ENCODE measurements at regions not wholly inside any gene's neighbourhood (a gene's known extent, or its start where the extent isn't known, plus 50 kb on each side); places are given as distances from the start of the nearest gene placed in this dataset.
"Not testable (repeated sequence)": the region's sequence is repeated elsewhere in the genome, so short reads cannot be mapped to it uniquely, and the experiment has no call there.

DNA sequence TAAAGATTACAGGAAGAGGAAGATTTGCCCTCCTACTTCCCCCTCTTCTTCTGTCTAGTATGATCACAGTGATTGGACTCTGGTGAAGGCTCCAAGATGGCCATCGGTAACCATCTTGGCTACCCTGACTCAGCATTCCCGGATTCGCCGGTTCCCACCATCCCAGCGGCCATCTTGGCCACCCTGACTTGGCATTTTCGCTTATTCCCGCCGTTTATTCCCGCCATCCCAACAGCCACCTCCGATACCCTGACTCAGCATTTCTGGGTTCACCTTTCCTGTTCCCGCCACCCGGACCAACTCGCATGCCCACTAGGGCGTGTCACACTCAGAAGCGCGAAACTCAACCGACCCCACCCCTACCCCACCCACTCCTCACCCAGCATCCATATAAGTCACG is 95.4 kb upstream of the GRIN2A start:
- H3K4me1 ChIP-seq (ENCODE audit: insufficient read depth) = no peaks in the 10 kb centered on the region
- H2AFZ ChIP-seq = no peak overlapping the region
- TF ChIP-seq EZH2phosphoT487 (IDR thresholded peaks at IDR 0.05; ENCODE audit: insufficient read depth, low read depth) (no peak), EZH2 (IDR thresholded peaks at IDR 0.05; ENCODE audit: insufficient read depth, poor library complexity, severe bottlenecking) (no peak)
- H4K20me1 ChIP-seq (ENCODE audit: insufficient read depth) = no peaks in the 10 kb centered on the region
- no peaks in the 10 kb centered on the region for H3K9me3 ChIP-seq (ENCODE audit: low read depth)
- no peaks in the 10 kb centered on the region for H3K27me3 ChIP-seq (replicated peaks; ENCODE audit: insufficient read depth)
- DNase-seq = no peak
- no peaks in the 10 kb centered on the region for H3K79me2 ChIP-seq (ENCODE audit: insufficient read depth)
- H3K27ac ChIP-seq = no peak overlapping the region
- in situ Hi-C loops (cut with MboI) = no loop called here
- H3K36me3 ChIP-seq (ENCODE audit: low read depth) = no peaks in the 10 kb centered on the region
- H3K4me3 ChIP-seq = no peak overlapping the region
- H3K9me2 ChIP-seq (ENCODE audit: insufficient read depth) = no peaks in the 10 kb centered on the region
- no peak overlapping the region for H3K4me2 ChIP-seq (ENCODE audit: unreplicated experiment)
- WGBS, 2 experiments (ENCODE audit: low coverage in 1 of 2, low lambda C conversion rate in 2 of 2, missing lambda C conversion rate in 2 of 2) = 57 to 60% methylated on average over 16 to 18 of the region's 18 CpGs
- no peaks in the 10 kb centered on the region for H3F3A ChIP-seq (ENCODE audit: insufficient read depth)
- no peak overlapping the region for H3K9ac ChIP-seq

DNA sequence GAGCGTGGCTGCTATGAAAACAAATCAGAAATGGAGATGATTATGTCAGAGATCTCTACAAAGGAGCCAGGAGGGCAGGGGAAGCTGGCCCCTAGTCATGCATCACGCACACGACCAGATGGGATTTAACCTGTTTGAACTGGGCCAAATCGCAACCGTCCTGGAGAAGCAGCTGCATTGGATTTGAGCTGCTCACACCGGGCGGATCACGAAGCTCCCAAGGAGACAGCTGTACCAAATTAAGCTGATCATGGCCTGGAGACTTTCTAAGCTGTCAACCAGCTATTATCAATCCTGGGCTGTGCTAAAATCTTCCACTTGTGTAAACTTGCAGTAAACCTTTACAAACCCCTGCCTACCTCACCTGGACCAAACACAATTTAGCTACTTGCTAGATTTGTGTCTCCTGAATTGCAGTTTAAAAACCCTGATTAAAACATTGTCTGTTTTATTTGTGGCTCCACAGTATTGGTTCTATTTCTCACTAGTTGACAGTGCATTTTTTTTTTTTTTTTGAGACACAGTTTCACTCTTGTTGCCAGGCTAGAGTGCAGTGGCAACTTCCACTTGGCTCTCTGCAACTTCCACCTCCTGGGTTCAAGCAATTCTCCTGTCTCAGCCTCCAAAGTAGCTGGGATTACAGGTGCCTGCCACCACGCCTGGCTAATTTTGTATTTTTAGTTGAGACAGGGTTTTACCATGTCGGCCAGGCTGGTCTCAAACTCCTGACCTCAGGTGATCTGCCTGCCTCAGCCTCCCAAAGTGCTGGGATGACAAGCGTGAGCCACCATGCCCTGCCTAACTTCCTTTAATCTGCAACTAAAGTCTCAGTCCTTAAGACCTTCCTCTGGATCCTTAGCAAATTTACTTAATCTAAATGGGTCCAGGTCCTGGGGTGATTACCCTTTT is 98.3 kb upstream of the GRIN2A start:
- Histone ChIP-seq H3K9me3 (ENCODE audit: low read depth) (no peaks in the 10 kb centered on the region), H3K4me1 (ENCODE audit: insufficient read depth) (no peaks in the 10 kb centered on the region), H3K27ac (no peak overlapping the region), H3K36me3 (ENCODE audit: low read depth) (no peaks in the 10 kb centered on the region), H3K27me3 (replicated peaks; ENCODE audit: insufficient read depth) (no peaks in the 10 kb centered on the region), H3K9me2 (ENCODE audit: insufficient read depth) (no peaks in the 10 kb centered on the region), H2AFZ (no peak overlapping the region), H3F3A (ENCODE audit: insufficient read depth) (no peaks in the 10 kb centered on the region), H3K4me3 (no peak overlapping the region), H3K79me2 (ENCODE audit: insufficient read depth) (no peaks in the 10 kb centered on the region), H3K4me2 (ENCODE audit: unreplicated experiment) (no peak overlapping the region), H4K20me1 (ENCODE audit: insufficient read depth) (no peaks in the 10 kb centered on the region), H3K9ac (no peak overlapping the region)
- no peak for DNase-seq
- in situ Hi-C loops (cut with MboI) = no loop called here
- WGBS, 2 experiments (ENCODE audit: low coverage in 1 of 2, low lambda C conversion rate in 2 of 2, missing lambda C conversion rate in 2 of 2) = 1 to 4% methylated on average over 9 to 11 of the region's 11 CpGs
- TF ChIP-seq EZH2phosphoT487 (IDR thresholded peaks at IDR 0.05; ENCODE audit: insufficient read depth, low read depth) (no peak), EZH2 (IDR thresholded peaks at IDR 0.05; ENCODE audit: insufficient read depth, poor library complexity, severe bottlenecking) (no peak)

DNA sequence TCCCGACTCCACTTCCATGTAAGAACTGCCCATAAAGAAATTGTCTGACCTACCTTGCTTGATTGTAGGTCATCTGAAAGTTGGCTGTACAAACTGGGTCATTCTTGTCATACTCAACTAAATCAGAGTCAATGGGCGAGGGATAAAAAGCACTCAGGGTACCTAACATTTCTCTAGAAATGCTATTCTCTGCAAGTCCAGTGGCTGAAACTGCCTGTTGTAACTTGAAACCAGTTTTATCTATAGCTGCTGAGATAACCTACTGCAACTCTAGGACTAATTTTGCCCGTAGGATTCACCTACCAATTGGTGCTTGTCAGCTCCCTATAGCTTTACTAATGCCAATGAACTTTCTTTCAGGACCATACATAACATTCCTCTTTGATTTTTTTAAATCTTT is 100.1 kb upstream of the GRIN2A start:
- DNase-seq = no peak
- Histone ChIP-seq H3K4me1 (ENCODE audit: insufficient read depth) (no peaks in the 10 kb centered on the region), H4K20me1 (ENCODE audit: insufficient read depth) (no peaks in the 10 kb centered on the region), H3F3A (ENCODE audit: insufficient read depth) (no peaks in the 10 kb centered on the region), H2AFZ (no peak overlapping the region), H3K36me3 (ENCODE audit: low read depth) (no peaks in the 10 kb centered on the region), H3K4me2 (ENCODE audit: unreplicated experiment) (no peak overlapping the region), H3K9me3 (ENCODE audit: low read depth) (no peaks in the 10 kb centered on the region), H3K4me3 (no peak overlapping the region), H3K9me2 (ENCODE audit: insufficient read depth) (no peaks in the 10 kb centered on the region), H3K27me3 (replicated peaks; ENCODE audit: insufficient read depth) (no peaks in the 10 kb centered on the region), H3K79me2 (ENCODE audit: insufficient read depth) (no peaks in the 10 kb centered on the region), H3K27ac (no peak overlapping the region), H3K9ac (no peak overlapping the region)
- no peak for TF ChIP-seq EZH2phosphoT487 (IDR thresholded peaks at IDR 0.05; ENCODE audit: insufficient read depth, low read depth)
- no peak for TF ChIP-seq EZH2 (IDR thresholded peaks at IDR 0.05; ENCODE audit: insufficient read depth, poor library complexity, severe bottlenecking)
- whole genome bisulfite sequencing, 2 experiments (ENCODE audit: low coverage in 1 of 2, low lambda C conversion rate in 2 of 2, missing lambda C conversion rate in 2 of 2) = 5 to 6% methylated on average over 3 of the region's 3 CpGs
- in situ Hi-C loops (cut with MboI) = no loop called here

DNA sequence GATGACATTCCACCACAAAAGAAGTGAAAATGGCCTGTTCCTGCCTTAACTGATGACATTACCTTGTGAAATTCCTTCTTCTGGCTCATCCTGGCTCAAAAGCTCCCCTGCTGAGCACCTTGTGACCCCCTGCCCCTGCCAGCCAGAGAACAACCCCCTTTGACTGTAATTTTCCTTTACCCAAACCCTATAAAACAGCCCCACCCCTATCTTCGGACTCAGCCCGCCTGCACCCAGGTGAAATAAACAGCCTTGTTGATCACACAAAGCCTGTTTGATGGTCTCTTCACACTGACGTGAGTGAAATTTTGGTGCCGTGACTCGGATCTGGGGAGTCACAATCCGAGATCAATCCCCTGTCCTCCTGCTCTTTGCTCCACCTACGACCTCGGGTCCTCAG is 101.0 kb upstream of the GRIN2A start:
- in situ Hi-C loops (cut with MboI); H3F3A ChIP-seq (ENCODE audit: insufficient read depth); H3K9me2 ChIP-seq (ENCODE audit: insufficient read depth); H3K79me2 ChIP-seq (ENCODE audit: insufficient read depth); H3K4me1 ChIP-seq (ENCODE audit: insufficient read depth); H3K4me2 ChIP-seq (ENCODE audit: unreplicated experiment); H3K27ac ChIP-seq; DNase-seq; H3K9ac ChIP-seq; H4K20me1 ChIP-seq (ENCODE audit: insufficient read depth); H2AFZ ChIP-seq; H3K27me3 ChIP-seq (replicated peaks; ENCODE audit: insufficient read depth); H3K36me3 ChIP-seq (ENCODE audit: low read depth); H3K4me3 ChIP-seq; H3K9me3 ChIP-seq (ENCODE audit: low read depth): not testable (repeated sequence)
- WGBS, 2 experiments (ENCODE audit: low coverage in 1 of 2, low lambda C conversion rate in 2 of 2, missing lambda C conversion rate in 2 of 2) = 26 to 31% methylated on average over 8 of the region's 8 CpGs

DNA sequence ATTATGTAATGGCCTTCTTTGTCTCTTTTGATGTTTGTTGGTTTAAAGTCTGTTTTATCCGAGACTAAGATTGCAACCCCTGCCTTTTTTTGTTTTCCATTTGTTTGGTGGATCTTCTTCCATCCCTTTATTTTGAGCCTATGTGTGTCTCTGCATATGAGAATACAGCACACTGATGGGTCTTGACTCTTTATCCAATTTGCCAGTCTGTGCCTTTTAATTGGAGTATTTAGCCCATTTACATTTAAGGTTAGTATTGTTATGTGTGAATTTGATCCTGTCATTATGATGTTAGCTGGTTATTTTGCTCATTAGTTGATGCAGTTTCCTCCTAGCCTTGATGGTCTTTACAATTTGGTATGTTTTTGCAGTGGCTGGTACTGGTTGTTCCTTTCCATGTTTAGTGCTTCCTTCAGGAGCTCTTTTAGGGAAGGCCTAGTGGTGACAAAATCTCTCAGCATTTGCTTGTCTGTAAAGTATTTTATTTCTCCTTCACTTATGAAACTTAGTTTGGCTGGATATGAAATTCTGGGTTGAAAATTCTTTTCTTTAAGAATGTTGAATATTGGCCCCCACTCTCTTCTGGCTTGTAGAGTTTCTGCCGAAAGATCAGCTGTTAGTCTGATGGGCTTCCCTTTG is 95.3 kb upstream of the ATF7IP2 start:
- H3K36me3 ChIP-seq (ENCODE audit: low read depth); H3K9me3 ChIP-seq (ENCODE audit: low read depth); H3K27me3 ChIP-seq (replicated peaks; ENCODE audit: insufficient read depth); H2AFZ ChIP-seq; H3K4me1 ChIP-seq (ENCODE audit: insufficient read depth); in situ Hi-C loops (cut with MboI); H3K9me2 ChIP-seq (ENCODE audit: insufficient read depth); H3K9ac ChIP-seq; H3K79me2 ChIP-seq (ENCODE audit: insufficient read depth); DNase-seq; H3K4me3 ChIP-seq; H3K4me2 ChIP-seq (ENCODE audit: unreplicated experiment); H3K27ac ChIP-seq; H3F3A ChIP-seq (ENCODE audit: insufficient read depth); H4K20me1 ChIP-seq (ENCODE audit: insufficient read depth): not testable (repeated sequence)
- WGBS, 2 experiments (ENCODE audit: low coverage in 1 of 2, low lambda C conversion rate in 2 of 2, missing lambda C conversion rate in 2 of 2) = 36 to 38% methylated on average over 2 of the region's 2 CpGs

DNA sequence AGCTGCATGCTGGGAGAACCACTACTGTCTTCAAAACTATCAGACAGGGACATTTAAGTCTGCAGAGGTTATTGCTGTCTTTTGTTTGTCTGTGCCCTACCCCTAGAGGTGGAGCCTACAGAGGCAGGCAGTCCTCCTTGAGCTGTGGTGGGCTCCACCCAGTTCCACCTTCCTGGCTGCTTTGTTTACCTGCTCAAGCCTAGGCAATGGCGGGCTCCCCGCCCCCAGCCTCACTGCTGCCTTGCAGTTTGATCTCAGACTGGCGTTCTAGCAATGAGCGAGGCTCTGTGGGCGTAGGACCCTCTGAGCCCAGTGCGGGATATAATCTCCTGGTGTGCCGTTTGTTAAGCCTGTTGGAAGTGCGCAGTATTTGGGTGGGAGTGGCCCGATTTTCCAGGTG is 93.7 kb upstream of the ATF7IP2 start:
- not testable (repeated sequence) for DNase-seq, H3K4me3 ChIP-seq

DNA sequence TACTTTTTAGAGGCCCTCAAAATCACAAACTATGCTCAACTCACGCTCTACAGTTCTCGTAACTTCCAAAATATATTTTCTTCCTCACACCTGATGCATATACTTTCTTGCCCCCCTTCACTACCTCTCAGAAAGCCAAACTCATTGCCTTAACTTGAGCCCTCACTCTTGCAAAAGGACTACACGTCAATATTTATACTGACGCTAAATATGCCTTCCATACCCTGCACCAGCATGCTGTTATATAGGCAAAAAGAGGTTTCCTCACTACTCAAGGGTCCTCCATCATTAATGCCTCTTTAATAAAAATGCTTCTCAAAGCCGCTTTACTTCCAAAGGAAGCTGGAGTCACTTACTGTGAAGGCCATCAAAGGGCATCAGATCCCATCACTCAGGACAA is 92.9 kb upstream of the ATF7IP2 start:
- DNase-seq; H3K79me2 ChIP-seq (ENCODE audit: insufficient read depth); H3K27ac ChIP-seq; H3F3A ChIP-seq (ENCODE audit: insufficient read depth); H2AFZ ChIP-seq; in situ Hi-C loops (cut with MboI); H3K9ac ChIP-seq; H3K36me3 ChIP-seq (ENCODE audit: low read depth); H3K9me3 ChIP-seq (ENCODE audit: low read depth); H3K4me1 ChIP-seq (ENCODE audit: insufficient read depth); H3K4me3 ChIP-seq; H3K27me3 ChIP-seq (replicated peaks; ENCODE audit: insufficient read depth); H4K20me1 ChIP-seq (ENCODE audit: insufficient read depth); H3K4me2 ChIP-seq (ENCODE audit: unreplicated experiment); H3K9me2 ChIP-seq (ENCODE audit: insufficient read depth): not testable (repeated sequence)
- 37 to 38% methylated on average over 5 of the region's 5 CpGs for WGBS, 2 experiments (ENCODE audit: low coverage in 1 of 2, low lambda C conversion rate in 2 of 2, missing lambda C conversion rate in 2 of 2)

More for the DNA sequence above, 93.7 kb upstream of the ATF7IP2 start:
- in situ Hi-C loops (cut with MboI); H3K9ac ChIP-seq; H3K4me2 ChIP-seq (ENCODE audit: unreplicated experiment); H3K79me2 ChIP-seq (ENCODE audit: insufficient read depth); H2AFZ ChIP-seq; H4K20me1 ChIP-seq (ENCODE audit: insufficient read depth); H3K4me1 ChIP-seq (ENCODE audit: insufficient read depth); H3K27ac ChIP-seq; H3K9me2 ChIP-seq (ENCODE audit: insufficient read depth); H3K9me3 ChIP-seq (ENCODE audit: low read depth); H3K27me3 ChIP-seq (replicated peaks; ENCODE audit: insufficient read depth); H3F3A ChIP-seq (ENCODE audit: insufficient read depth); H3K36me3 ChIP-seq (ENCODE audit: low read depth): not testable (repeated sequence)
- WGBS, 2 experiments (ENCODE audit: low coverage in 1 of 2, low lambda C conversion rate in 2 of 2, missing lambda C conversion rate in 2 of 2) = 43 to 49% methylated on average over 8 to 9 of the region's 9 CpGs

Data from GM23248 (cell line).